ENCODE measurements at regions not wholly inside any gene's neighbourhood (a gene's known extent, or its start where the extent isn't known, plus 50 kb on each side); places are given as distances from the start of the nearest gene placed in this dataset.

GRCh38 chrX:36950495-36951253 lies 57.5 kb upstream of the FAM47C start:
- no peak for DNase-seq (ENCODE audit: low spot score)
- TF ChIP-seq CTCF (IDR thresholded peaks at IDR 0.05; ENCODE audit: extremely low read depth, missing control alignments), result no peak

- DNase-seq (ENCODE audit: low spot score), result no peak
These were observed 50.5 kb upstream of the FAM47C start for GRCh38 chrX:36957425-36958328.

More at GRCh38 chrX:36957425-36958328, 50.5 kb upstream of the FAM47C start:
- TF ChIP-seq CTCF (IDR thresholded peaks at IDR 0.05; ENCODE audit: extremely low read depth, missing control alignments), result no peak
